Panc1 (cell line): ENCODE measurements at regions not wholly inside any gene's neighbourhood (a gene's known extent, or its start where the extent isn't known, plus 50 kb on each side); places are given as distances from the start of the nearest gene placed in this dataset.

ENCODE experiments used
- TF ChIP-seq, protein P1 (sequence below): fragments of 450-650 bp; IDR thresholded peaks from 2 replicates; pipeline ENCODE4 v1.5.1; 2017; ENCODE audit warnings: mild to moderate bottlenecking
- TF ChIP-seq, protein P2 (sequence below), 2 experiments: IDR thresholded peaks; 2 replicates each; pipeline ENCODE4 v1.6.1; 2011 to 2012; ENCODE audit warnings: low read depth in 2 of 2, control low read depth in 1 of 2, low read length in 1 of 2, mild to moderate bottlenecking in 1 of 2, moderate library complexity in 1 of 2; ENCODE audit not compliant: insufficient read depth in 1 of 2

GRCh38 chr14:97747316-97747715 is 950.1 kb downstream of the VRK1 start:
- TF ChIP-seq, protein P1, sequence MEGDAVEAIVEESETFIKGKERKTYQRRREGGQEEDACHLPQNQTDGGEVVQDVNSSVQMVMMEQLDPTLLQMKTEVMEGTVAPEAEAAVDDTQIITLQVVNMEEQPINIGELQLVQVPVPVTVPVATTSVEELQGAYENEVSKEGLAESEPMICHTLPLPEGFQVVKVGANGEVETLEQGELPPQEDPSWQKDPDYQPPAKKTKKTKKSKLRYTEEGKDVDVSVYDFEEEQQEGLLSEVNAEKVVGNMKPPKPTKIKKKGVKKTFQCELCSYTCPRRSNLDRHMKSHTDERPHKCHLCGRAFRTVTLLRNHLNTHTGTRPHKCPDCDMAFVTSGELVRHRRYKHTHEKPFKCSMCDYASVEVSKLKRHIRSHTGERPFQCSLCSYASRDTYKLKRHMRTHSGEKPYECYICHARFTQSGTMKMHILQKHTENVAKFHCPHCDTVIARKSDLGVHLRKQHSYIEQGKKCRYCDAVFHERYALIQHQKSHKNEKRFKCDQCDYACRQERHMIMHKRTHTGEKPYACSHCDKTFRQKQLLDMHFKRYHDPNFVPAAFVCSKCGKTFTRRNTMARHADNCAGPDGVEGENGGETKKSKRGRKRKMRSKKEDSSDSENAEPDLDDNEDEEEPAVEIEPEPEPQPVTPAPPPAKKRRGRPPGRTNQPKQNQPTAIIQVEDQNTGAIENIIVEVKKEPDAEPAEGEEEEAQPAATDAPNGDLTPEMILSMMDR: no peak
- TF ChIP-seq, protein P2, sequence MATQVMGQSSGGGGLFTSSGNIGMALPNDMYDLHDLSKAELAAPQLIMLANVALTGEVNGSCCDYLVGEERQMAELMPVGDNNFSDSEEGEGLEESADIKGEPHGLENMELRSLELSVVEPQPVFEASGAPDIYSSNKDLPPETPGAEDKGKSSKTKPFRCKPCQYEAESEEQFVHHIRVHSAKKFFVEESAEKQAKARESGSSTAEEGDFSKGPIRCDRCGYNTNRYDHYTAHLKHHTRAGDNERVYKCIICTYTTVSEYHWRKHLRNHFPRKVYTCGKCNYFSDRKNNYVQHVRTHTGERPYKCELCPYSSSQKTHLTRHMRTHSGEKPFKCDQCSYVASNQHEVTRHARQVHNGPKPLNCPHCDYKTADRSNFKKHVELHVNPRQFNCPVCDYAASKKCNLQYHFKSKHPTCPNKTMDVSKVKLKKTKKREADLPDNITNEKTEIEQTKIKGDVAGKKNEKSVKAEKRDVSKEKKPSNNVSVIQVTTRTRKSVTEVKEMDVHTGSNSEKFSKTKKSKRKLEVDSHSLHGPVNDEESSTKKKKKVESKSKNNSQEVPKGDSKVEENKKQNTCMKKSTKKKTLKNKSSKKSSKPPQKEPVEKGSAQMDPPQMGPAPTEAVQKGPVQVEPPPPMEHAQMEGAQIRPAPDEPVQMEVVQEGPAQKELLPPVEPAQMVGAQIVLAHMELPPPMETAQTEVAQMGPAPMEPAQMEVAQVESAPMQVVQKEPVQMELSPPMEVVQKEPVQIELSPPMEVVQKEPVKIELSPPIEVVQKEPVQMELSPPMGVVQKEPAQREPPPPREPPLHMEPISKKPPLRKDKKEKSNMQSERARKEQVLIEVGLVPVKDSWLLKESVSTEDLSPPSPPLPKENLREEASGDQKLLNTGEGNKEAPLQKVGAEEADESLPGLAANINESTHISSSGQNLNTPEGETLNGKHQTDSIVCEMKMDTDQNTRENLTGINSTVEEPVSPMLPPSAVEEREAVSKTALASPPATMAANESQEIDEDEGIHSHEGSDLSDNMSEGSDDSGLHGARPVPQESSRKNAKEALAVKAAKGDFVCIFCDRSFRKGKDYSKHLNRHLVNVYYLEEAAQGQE (IDR thresholded peaks at IDR 0.05; ENCODE audit: insufficient read depth in 1 of 2, low read depth in 2 of 2, low read length in 1 of 2): no peak
